ELF-1 (cell line): ENCODE measurements at regions not wholly inside any gene's neighbourhood (a gene's known extent, or its start where the extent isn't known, plus 50 kb on each side); places are given as distances from the start of the nearest gene placed in this dataset.
"Not testable (repeated sequence)": the region's sequence is repeated elsewhere in the genome, so short reads cannot be mapped to it uniquely, and the experiment has no call there.

ENCODE experiments used
- DNase-seq: peaks from one replicate; pipeline ENCODE4 v3.0.0-alpha.2; 2016; ENCODE audit warnings: low read depth, low spot score

- DNase-seq = no peak
Measured at GRCh38 chr12:75874441-75874840, 157.1 kb downstream of the PHLDA1 start.

- no peak for DNase-seq
Measured at GRCh38 chr12:75872762-75873161, 158.8 kb downstream of the PHLDA1 start.

GRCh38 chr12:75870878-75871277, 160.7 kb downstream of the PHLDA1 start:
- DNase-seq = no peak

- DNase-seq = no peak
Measured at GRCh38 chr12:75868501-75868900, 163.1 kb downstream of the PHLDA1 start.

- no peak for DNase-seq
Measured at GRCh38 chr12:75865315-75865714, 166.3 kb downstream of the PHLDA1 start.

GRCh38 chr12:75864161-75864560, 167.4 kb downstream of the PHLDA1 start:
- no peak for DNase-seq

- no peak for DNase-seq
Measured at GRCh38 chr12:75863533-75863932, 168.0 kb downstream of the PHLDA1 start.

- DNase-seq = no peak
Measured at GRCh38 chr12:75862692-75863471, 168.7 kb downstream of the PHLDA1 start.

GRCh38 chr12:75859868-75860267, 171.7 kb downstream of the PHLDA1 start:
- DNase-seq = no peak

GRCh38 chr12:75856235-75856634, 175.3 kb downstream of the PHLDA1 start:
- DNase-seq = no peak

GRCh38 chr12:75855360-75855759, 176.2 kb downstream of the PHLDA1 start:
- no peak for DNase-seq

GRCh38 chr12:75854681-75855309, 176.8 kb downstream of the PHLDA1 start:
- DNase-seq = no peak

- not testable (repeated sequence) for DNase-seq
Measured at GRCh38 chr12:75854137-75854536, 177.4 kb downstream of the PHLDA1 start.

- DNase-seq = no peak
Measured at GRCh38 chr12:75853626-75854025, 177.9 kb downstream of the PHLDA1 start.

- no peak for DNase-seq
Measured at GRCh38 chr12:75852956-75853355, 178.6 kb downstream of the PHLDA1 start.

- DNase-seq = no peak
Measured at GRCh38 chr12:75852143-75852542, 179.4 kb downstream of the PHLDA1 start.

GRCh38 chr12:75850721-75851462, 180.7 kb downstream of the PHLDA1 start:
- DNase-seq = peak; percentile 72

GRCh38 chr12:75848961-75849360, 182.6 kb downstream of the PHLDA1 start:
- no peak for DNase-seq

GRCh38 chr12:75848431-75848925, 183.1 kb downstream of the PHLDA1 start:
- no peak for DNase-seq

GRCh38 chr12:75846102-75846501, 185.5 kb downstream of the PHLDA1 start:
- no peak for DNase-seq

GRCh38 chr12:75844985-75845384, 186.6 kb downstream of the PHLDA1 start:
- no peak for DNase-seq

- DNase-seq = no peak
Measured at GRCh38 chr12:75844049-75844770, 187.4 kb downstream of the PHLDA1 start.
